ENCODE measurements at regions not wholly inside any gene's neighbourhood (a gene's known extent, or its start where the extent isn't known, plus 50 kb on each side); places are given as distances from the start of the nearest gene placed in this dataset.

DNA sequence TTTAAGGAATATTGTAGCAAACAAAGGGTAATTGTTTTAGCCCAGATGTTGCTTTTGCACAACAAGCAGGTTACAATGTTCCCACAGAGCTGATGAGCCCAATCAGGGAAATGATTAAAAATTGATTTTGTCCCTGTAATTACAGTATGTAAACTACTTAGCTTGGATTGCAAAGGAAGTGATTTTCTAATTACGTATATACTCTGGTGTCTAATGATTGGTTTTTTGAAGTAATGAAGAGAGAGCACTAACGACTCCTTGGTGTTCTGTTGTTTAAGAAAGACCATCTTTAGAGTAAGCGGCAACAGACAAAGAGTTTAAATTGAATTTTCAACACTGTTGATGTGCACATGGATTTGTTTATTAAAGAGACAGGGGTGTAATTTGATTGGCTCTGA, 95.3 kb upstream of the ZNF536 start:
- FAIRE-seq (no peak), ATAC-seq (no peak), DNase-seq (ENCODE audit: low read depth, low spot score) (no peak)
- Histone ChIP-seq H3K9ac (ENCODE audit: control insufficient read depth, insufficient read depth, low read length) (no peak overlapping the region), H3K79me2 (ENCODE audit: control insufficient read depth, insufficient read depth, low read length) (no peaks in the 10 kb centered on the region), H3K36me3 (ENCODE audit: control insufficient read depth in 2 of 2, insufficient read depth in 2 of 2, low read length in 1 of 2) (no peaks in the 10 kb centered on the region), H3K9me3 (replicated peaks; ENCODE audit: control insufficient read depth, insufficient read depth, low read length) (no peaks in the 10 kb centered on the region), H3K4me1 (ENCODE audit: control insufficient read depth, insufficient read depth, low read length) (no peaks in the 10 kb centered on the region), H3K27ac (ENCODE audit: control insufficient read depth, insufficient read depth) (no peak overlapping the region), H3K4me2 (ENCODE audit: control insufficient read depth, insufficient read depth) (no peak overlapping the region), H4K20me1 (ENCODE audit: control insufficient read depth, insufficient read depth) (no peaks in the 10 kb centered on the region), H3K27me3 (replicated peaks in 1 of 2; ENCODE audit: control insufficient read depth in 2 of 2, insufficient read depth in 2 of 2, low read length in 1 of 2) (no peaks in the 10 kb centered on the region), H3K4me3 (no peak overlapping the region), H2AFZ (ENCODE audit: control insufficient read depth, low read depth, low read length) (no peak overlapping the region)
- WGBS (ENCODE audit: insufficient coverage, insufficient replicate concordance, low lambda C conversion rate, missing lambda C conversion rate), result 35% methylated on average over 3 of the region's 3 CpGs
- intact Hi-C loops (cut with micrococcal nuclease; ENCODE audit: unreplicated experiment), result no loop called here
- RAD21 ChIA-PET (ENCODE audit: unreplicated experiment), result no interaction called here
- CTCF ChIA-PET, result no interaction called here
- SMC1A ChIA-PET (ENCODE audit: uncharacterized antibody, unreplicated experiment), result interaction anchor here (0.6 to 1.0 kb wide), 2 partner anchors 13 to 791 kb away, joined by 3 to 4 read pairs; no protein-coding TSS in a partner anchor
- POLR2A ChIA-PET, result no interaction called here
- BruUV-seq (replicated peaks), result no TSS peak
- in situ Hi-C loops (cut with MboI), result no loop called here
- TF ChIP-seq, protein P1, sequence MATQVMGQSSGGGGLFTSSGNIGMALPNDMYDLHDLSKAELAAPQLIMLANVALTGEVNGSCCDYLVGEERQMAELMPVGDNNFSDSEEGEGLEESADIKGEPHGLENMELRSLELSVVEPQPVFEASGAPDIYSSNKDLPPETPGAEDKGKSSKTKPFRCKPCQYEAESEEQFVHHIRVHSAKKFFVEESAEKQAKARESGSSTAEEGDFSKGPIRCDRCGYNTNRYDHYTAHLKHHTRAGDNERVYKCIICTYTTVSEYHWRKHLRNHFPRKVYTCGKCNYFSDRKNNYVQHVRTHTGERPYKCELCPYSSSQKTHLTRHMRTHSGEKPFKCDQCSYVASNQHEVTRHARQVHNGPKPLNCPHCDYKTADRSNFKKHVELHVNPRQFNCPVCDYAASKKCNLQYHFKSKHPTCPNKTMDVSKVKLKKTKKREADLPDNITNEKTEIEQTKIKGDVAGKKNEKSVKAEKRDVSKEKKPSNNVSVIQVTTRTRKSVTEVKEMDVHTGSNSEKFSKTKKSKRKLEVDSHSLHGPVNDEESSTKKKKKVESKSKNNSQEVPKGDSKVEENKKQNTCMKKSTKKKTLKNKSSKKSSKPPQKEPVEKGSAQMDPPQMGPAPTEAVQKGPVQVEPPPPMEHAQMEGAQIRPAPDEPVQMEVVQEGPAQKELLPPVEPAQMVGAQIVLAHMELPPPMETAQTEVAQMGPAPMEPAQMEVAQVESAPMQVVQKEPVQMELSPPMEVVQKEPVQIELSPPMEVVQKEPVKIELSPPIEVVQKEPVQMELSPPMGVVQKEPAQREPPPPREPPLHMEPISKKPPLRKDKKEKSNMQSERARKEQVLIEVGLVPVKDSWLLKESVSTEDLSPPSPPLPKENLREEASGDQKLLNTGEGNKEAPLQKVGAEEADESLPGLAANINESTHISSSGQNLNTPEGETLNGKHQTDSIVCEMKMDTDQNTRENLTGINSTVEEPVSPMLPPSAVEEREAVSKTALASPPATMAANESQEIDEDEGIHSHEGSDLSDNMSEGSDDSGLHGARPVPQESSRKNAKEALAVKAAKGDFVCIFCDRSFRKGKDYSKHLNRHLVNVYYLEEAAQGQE (IDR thresholded peaks at IDR 0.05; ENCODE audit: low read depth, low read length), result no peak
- TF ChIP-seq SIN3A (IDR thresholded peaks at IDR 0.05; ENCODE audit: low read depth, low read length) (no peak), ZNF274 (IDR thresholded peaks at IDR 0.05; ENCODE audit: insufficient read depth, insufficient read length) (no peak), PAX8 (IDR thresholded peaks at IDR 0.05) (no peak), CEBPB (IDR thresholded peaks at IDR 0.05; ENCODE audit: borderline replicate concordance in 1 of 2, low read depth in 2 of 2, low read length in 2 of 2) (no peak), EZH2 (IDR thresholded peaks at IDR 0.05; ENCODE audit: borderline replicate concordance, control insufficient read depth, low read depth, low read length) (no peak), KLF5 (IDR thresholded peaks at IDR 0.05; ENCODE audit: partially characterized antibody) (no peak), POLR2AphosphoS5 (IDR thresholded peaks at IDR 0.05; ENCODE audit: low read length) (no peak), EP300 (IDR thresholded peaks at IDR 0.05; ENCODE audit: borderline replicate concordance in 1 of 2, control insufficient read depth in 1 of 2, low read depth in 2 of 2, low read length in 2 of 2) (no peak), POU2F2 (IDR thresholded peaks at IDR 0.05; ENCODE audit: borderline replicate concordance, low read depth, low read length) (no peak)
- TF ChIP-seq, protein P2, sequence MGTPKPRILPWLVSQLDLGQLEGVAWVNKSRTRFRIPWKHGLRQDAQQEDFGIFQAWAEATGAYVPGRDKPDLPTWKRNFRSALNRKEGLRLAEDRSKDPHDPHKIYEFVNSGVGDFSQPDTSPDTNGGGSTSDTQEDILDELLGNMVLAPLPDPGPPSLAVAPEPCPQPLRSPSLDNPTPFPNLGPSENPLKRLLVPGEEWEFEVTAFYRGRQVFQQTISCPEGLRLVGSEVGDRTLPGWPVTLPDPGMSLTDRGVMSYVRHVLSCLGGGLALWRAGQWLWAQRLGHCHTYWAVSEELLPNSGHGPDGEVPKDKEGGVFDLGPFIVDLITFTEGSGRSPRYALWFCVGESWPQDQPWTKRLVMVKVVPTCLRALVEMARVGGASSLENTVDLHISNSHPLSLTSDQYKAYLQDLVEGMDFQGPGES (IDR thresholded peaks at IDR 0.05), result no peak
- TF ChIP-seq, protein P3, sequence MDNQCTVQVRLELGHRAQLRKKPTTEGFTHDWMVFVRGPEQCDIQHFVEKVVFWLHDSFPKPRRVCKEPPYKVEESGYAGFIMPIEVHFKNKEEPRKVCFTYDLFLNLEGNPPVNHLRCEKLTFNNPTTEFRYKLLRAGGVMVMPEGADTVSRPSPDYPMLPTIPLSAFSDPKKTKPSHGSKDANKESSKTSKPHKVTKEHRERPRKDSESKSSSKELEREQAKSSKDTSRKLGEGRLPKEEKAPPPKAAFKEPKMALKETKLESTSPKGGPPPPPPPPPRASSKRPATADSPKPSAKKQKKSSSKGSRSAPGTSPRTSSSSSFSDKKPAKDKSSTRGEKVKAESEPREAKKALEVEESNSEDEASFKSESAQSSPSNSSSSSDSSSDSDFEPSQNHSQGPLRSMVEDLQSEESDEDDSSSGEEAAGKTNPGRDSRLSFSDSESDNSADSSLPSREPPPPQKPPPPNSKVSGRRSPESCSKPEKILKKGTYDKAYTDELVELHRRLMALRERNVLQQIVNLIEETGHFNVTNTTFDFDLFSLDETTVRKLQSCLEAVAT (IDR thresholded peaks at IDR 0.05), result no peak
- TF ChIP-seq, protein P4, sequence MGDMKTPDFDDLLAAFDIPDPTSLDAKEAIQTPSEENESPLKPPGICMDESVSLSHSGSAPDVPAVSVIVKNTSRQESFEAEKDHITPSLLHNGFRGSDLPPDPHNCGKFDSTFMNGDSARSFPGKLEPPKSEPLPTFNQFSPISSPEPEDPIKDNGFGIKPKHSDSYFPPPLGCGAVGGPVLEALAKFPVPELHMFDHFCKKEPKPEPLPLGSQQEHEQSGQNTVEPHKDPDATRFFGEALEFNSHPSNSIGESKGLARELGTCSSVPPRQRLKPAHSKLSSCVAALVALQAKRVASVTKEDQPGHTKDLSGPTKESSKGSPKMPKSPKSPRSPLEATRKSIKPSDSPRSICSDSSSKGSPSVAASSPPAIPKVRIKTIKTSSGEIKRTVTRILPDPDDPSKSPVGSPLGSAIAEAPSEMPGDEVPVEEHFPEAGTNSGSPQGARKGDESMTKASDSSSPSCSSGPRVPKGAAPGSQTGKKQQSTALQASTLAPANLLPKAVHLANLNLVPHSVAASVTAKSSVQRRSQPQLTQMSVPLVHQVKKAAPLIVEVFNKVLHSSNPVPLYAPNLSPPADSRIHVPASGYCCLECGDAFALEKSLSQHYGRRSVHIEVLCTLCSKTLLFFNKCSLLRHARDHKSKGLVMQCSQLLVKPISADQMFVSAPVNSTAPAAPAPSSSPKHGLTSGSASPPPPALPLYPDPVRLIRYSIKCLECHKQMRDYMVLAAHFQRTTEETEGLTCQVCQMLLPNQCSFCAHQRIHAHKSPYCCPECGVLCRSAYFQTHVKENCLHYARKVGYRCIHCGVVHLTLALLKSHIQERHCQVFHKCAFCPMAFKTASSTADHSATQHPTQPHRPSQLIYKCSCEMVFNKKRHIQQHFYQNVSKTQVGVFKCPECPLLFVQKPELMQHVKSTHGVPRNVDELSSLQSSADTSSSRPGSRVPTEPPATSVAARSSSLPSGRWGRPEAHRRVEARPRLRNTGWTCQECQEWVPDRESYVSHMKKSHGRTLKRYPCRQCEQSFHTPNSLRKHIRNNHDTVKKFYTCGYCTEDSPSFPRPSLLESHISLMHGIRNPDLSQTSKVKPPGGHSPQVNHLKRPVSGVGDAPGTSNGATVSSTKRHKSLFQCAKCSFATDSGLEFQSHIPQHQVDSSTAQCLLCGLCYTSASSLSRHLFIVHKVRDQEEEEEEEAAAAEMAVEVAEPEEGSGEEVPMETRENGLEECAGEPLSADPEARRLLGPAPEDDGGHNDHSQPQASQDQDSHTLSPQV (IDR thresholded peaks at IDR 0.05), result no peak
